ENCODE measurements at regions not wholly inside any gene's neighbourhood (a gene's known extent, or its start where the extent isn't known, plus 50 kb on each side); places are given as distances from the start of the nearest gene placed in this dataset.
"Not testable (repeated sequence)": the region's sequence is repeated elsewhere in the genome, so short reads cannot be mapped to it uniquely, and the experiment has no call there.

GRCh38 chr4:14404730-14405129 is 597.6 kb upstream of the CPEB2 start:
- Mint-ChIP-seq H3K27me3 (no peaks in the 10 kb centered on the region), H3K36me3 (ENCODE audit: insufficient read depth) (no peaks in the 10 kb centered on the region), H3K4me3 (no peak overlapping the region), H3K4me1 (ENCODE audit: low read depth in 2 of 2) (no peaks in the 10 kb centered on the region), H3K27ac (no peak overlapping the region), H3K9me3 (peaks cover 0 to 6% of the 10 kb centered on the region in 2 donors)
- ATAC-seq (replicated peaks) (no peak), DNase-seq (no peak)

- no peak overlapping the region for H3K27ac Mint-ChIP-seq
- peaks cover 0 to 2% of the 10 kb centered on the region in 2 donors for H3K9me3 Mint-ChIP-seq
- ATAC-seq (replicated peaks) (no peak), DNase-seq (no peak)
- H3K4me3 Mint-ChIP-seq = no peak overlapping the region
- H3K36me3 Mint-ChIP-seq (ENCODE audit: insufficient read depth) = no peaks in the 10 kb centered on the region
- H3K4me1 Mint-ChIP-seq (ENCODE audit: low read depth in 2 of 2) = no peaks in the 10 kb centered on the region
- no peaks in the 10 kb centered on the region for H3K27me3 Mint-ChIP-seq
Observed at GRCh38 chr4:14410516-14410915, 591.8 kb upstream of the CPEB2 start.

- peaks cover 0 to 5% of the 10 kb centered on the region in 2 donors for H3K9me3 Mint-ChIP-seq
- no peak overlapping the region for H3K4me3 Mint-ChIP-seq
- no peaks in the 10 kb centered on the region for H3K27me3 Mint-ChIP-seq
- DNase-seq (no peak), ATAC-seq (replicated peaks) (no peak)
- H3K36me3 Mint-ChIP-seq (ENCODE audit: insufficient read depth) = no peaks in the 10 kb centered on the region
- no peak overlapping the region for H3K27ac Mint-ChIP-seq
- H3K4me1 Mint-ChIP-seq (ENCODE audit: low read depth in 2 of 2) = no peaks in the 10 kb centered on the region
Observed at GRCh38 chr4:14415146-14415545, 587.1 kb upstream of the CPEB2 start.

GRCh38 chr4:14419516-14419915 is 582.8 kb upstream of the CPEB2 start:
- ATAC-seq (replicated peaks) (no peak), DNase-seq (no peak)
- H3K27me3 Mint-ChIP-seq = no peaks in the 10 kb centered on the region
- H3K4me1 Mint-ChIP-seq (ENCODE audit: low read depth in 2 of 2) = no peaks in the 10 kb centered on the region
- H3K27ac Mint-ChIP-seq = no peak overlapping the region
- peaks cover 7 to 8% of the 10 kb centered on the region in 2 donors for H3K9me3 Mint-ChIP-seq
- no peaks in the 10 kb centered on the region for H3K36me3 Mint-ChIP-seq (ENCODE audit: insufficient read depth)
- no peak overlapping the region for H3K4me3 Mint-ChIP-seq

GRCh38 chr4:14426297-14426696 is 576.0 kb upstream of the CPEB2 start:
- H3K27ac Mint-ChIP-seq; ATAC-seq (replicated peaks); DNase-seq; H3K4me3 Mint-ChIP-seq; H3K36me3 Mint-ChIP-seq (ENCODE audit: insufficient read depth); H3K27me3 Mint-ChIP-seq; H3K4me1 Mint-ChIP-seq (ENCODE audit: low read depth in 2 of 2): not testable (repeated sequence)
- H3K9me3 Mint-ChIP-seq = peaks cover 6 to 21% of the 10 kb centered on the region in 2 donors

GRCh38 chr4:14428125-14428524 is 574.2 kb upstream of the CPEB2 start:
- ATAC-seq (replicated peaks) (no peak), DNase-seq (no peak)
- peaks cover 6 to 19% of the 10 kb centered on the region in 2 donors for H3K9me3 Mint-ChIP-seq
- no peaks in the 10 kb centered on the region for H3K27me3 Mint-ChIP-seq
- H3K4me1 Mint-ChIP-seq (ENCODE audit: low read depth in 2 of 2) = no peaks in the 10 kb centered on the region
- no peak overlapping the region for H3K4me3 Mint-ChIP-seq
- H3K27ac Mint-ChIP-seq = no peak overlapping the region
- H3K36me3 Mint-ChIP-seq (ENCODE audit: insufficient read depth) = no peaks in the 10 kb centered on the region

GRCh38 chr4:14431155-14432134 is 570.8 kb upstream of the CPEB2 start:
- Mint-ChIP-seq H3K27ac (no peak overlapping the region), H3K27me3 (no peaks in the 10 kb centered on the region), H3K4me1 (ENCODE audit: low read depth in 2 of 2) (no peaks in the 10 kb centered on the region), H3K9me3 (peaks cover 5 to 14% of the 10 kb centered on the region in 2 donors), H3K4me3 (no peak overlapping the region), H3K36me3 (ENCODE audit: insufficient read depth) (no peaks in the 10 kb centered on the region)
- DNase-seq = no peak
- no peak for ATAC-seq (replicated peaks)

- Mint-ChIP-seq H3K4me3 (no peak overlapping the region), H3K27ac (no peak overlapping the region), H3K9me3 (peaks cover 6 to 7% of the 10 kb centered on the region in 2 donors), H3K4me1 (ENCODE audit: low read depth in 2 of 2) (no peaks in the 10 kb centered on the region), H3K36me3 (ENCODE audit: insufficient read depth) (no peaks in the 10 kb centered on the region), H3K27me3 (no peaks in the 10 kb centered on the region)
- no peak for ATAC-seq (replicated peaks)
- no peak for DNase-seq
Observed at GRCh38 chr4:14434483-14434882, 567.8 kb upstream of the CPEB2 start.

- peaks cover 5 to 6% of the 10 kb centered on the region in 2 donors for H3K9me3 Mint-ChIP-seq
- DNase-seq (no peak), ATAC-seq (replicated peaks) (no peak)
- no peaks in the 10 kb centered on the region for H3K27me3 Mint-ChIP-seq
- H3K4me1 Mint-ChIP-seq (ENCODE audit: low read depth in 2 of 2) = no peaks in the 10 kb centered on the region
- H3K27ac Mint-ChIP-seq = no peak overlapping the region
- no peak overlapping the region for H3K4me3 Mint-ChIP-seq
- no peaks in the 10 kb centered on the region for H3K36me3 Mint-ChIP-seq (ENCODE audit: insufficient read depth)
Observed at GRCh38 chr4:14434916-14435315, 567.4 kb upstream of the CPEB2 start.

GRCh38 chr4:14441561-14441960 is 560.7 kb upstream of the CPEB2 start:
- H3K27me3 Mint-ChIP-seq = no peaks in the 10 kb centered on the region
- no peak overlapping the region for H3K27ac Mint-ChIP-seq
- no peak overlapping the region for H3K4me3 Mint-ChIP-seq
- no peaks in the 10 kb centered on the region for H3K36me3 Mint-ChIP-seq (ENCODE audit: insufficient read depth)
- H3K4me1 Mint-ChIP-seq (ENCODE audit: low read depth in 2 of 2) = no peaks in the 10 kb centered on the region
- peaks cover 8 to 22% of the 10 kb centered on the region in 2 donors for H3K9me3 Mint-ChIP-seq
- ATAC-seq (replicated peaks) = no peak
- DNase-seq = no peak

- Mint-ChIP-seq H3K4me1 (ENCODE audit: low read depth in 2 of 2) (no peaks in the 10 kb centered on the region), H3K36me3 (ENCODE audit: insufficient read depth) (no peaks in the 10 kb centered on the region), H3K27ac (no peak overlapping the region), H3K9me3 (peaks cover 6 to 16% of the 10 kb centered on the region in 2 donors), H3K27me3 (no peaks in the 10 kb centered on the region), H3K4me3 (no peak overlapping the region)
- DNase-seq (no peak), ATAC-seq (replicated peaks) (no peak)
Observed at GRCh38 chr4:14445882-14446281, 556.4 kb upstream of the CPEB2 start.

GRCh38 chr4:14446311-14446710 is 556.0 kb upstream of the CPEB2 start:
- H3K27ac Mint-ChIP-seq = no peak overlapping the region
- H3K27me3 Mint-ChIP-seq = no peaks in the 10 kb centered on the region
- H3K36me3 Mint-ChIP-seq (ENCODE audit: insufficient read depth) = no peaks in the 10 kb centered on the region
- H3K9me3 Mint-ChIP-seq = peaks cover 6 to 16% of the 10 kb centered on the region in 2 donors
- no peak overlapping the region for H3K4me3 Mint-ChIP-seq
- H3K4me1 Mint-ChIP-seq (ENCODE audit: low read depth in 2 of 2) = no peaks in the 10 kb centered on the region
- ATAC-seq (replicated peaks) (no peak), DNase-seq (no peak)

- ATAC-seq (replicated peaks) = no peak
- DNase-seq = no peak
- Mint-ChIP-seq H3K9me3 (peaks cover 6 to 16% of the 10 kb centered on the region in 2 donors), H3K27ac (no peak overlapping the region), H3K36me3 (ENCODE audit: insufficient read depth) (no peaks in the 10 kb centered on the region), H3K4me1 (ENCODE audit: low read depth in 2 of 2) (no peaks in the 10 kb centered on the region), H3K27me3 (no peaks in the 10 kb centered on the region), H3K4me3 (no peak overlapping the region)
Observed at GRCh38 chr4:14446904-14447303, 555.4 kb upstream of the CPEB2 start.

- ATAC-seq (replicated peaks) = no peak
- no peaks in the 10 kb centered on the region for H3K4me1 Mint-ChIP-seq (ENCODE audit: low read depth in 2 of 2)
- H3K27ac Mint-ChIP-seq = no peak overlapping the region
Observed at GRCh38 chr4:14449308-14449707, 553.0 kb upstream of the CPEB2 start.

More at GRCh38 chr4:14449308-14449707, 553.0 kb upstream of the CPEB2 start:
- Mint-ChIP-seq H3K4me3 (no peak overlapping the region), H3K9me3 (peaks cover 4 to 14% of the 10 kb centered on the region in 2 donors), H3K36me3 (ENCODE audit: insufficient read depth) (no peaks in the 10 kb centered on the region), H3K27me3 (no peaks in the 10 kb centered on the region)
- no peak for DNase-seq
